Peyer's patch (tissue), 4 donors: ENCODE measurements at regions not wholly inside any gene's neighbourhood (a gene's known extent, or its start where the extent isn't known, plus 50 kb on each side); places are given as distances from the start of the nearest gene placed in this dataset.

Experiments
- POLR2A ChIP-seq, 2 donors: fragments of 450-650 bp; IDR thresholded peaks; one replicate each; pipeline ENCODE4 v1.5.1; 2017; ENCODE audit warnings: antibody characterized with exemption in 2 of 2, mild to moderate bottlenecking in 2 of 2, moderate library complexity in 2 of 2
- TF ChIP-seq, protein P1 (sequence below), 6 experiments: fragments of 450-650 bp in 4 of 6; fragments of 200-600 bp in 2 of 6; sonication (generic) in 1 of 6; IDR thresholded peaks; one replicate each; pipeline ENCODE4 v1.5.1; 2017 to 2019; ENCODE audit warnings: antibody characterized with exemption in 6 of 6, mild to moderate bottlenecking in 3 of 6, moderate library complexity in 1 of 6

- TF ChIP-seq, protein P1, sequence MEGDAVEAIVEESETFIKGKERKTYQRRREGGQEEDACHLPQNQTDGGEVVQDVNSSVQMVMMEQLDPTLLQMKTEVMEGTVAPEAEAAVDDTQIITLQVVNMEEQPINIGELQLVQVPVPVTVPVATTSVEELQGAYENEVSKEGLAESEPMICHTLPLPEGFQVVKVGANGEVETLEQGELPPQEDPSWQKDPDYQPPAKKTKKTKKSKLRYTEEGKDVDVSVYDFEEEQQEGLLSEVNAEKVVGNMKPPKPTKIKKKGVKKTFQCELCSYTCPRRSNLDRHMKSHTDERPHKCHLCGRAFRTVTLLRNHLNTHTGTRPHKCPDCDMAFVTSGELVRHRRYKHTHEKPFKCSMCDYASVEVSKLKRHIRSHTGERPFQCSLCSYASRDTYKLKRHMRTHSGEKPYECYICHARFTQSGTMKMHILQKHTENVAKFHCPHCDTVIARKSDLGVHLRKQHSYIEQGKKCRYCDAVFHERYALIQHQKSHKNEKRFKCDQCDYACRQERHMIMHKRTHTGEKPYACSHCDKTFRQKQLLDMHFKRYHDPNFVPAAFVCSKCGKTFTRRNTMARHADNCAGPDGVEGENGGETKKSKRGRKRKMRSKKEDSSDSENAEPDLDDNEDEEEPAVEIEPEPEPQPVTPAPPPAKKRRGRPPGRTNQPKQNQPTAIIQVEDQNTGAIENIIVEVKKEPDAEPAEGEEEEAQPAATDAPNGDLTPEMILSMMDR (IDR thresholded peaks at IDR 0.05): no peak
- TF ChIP-seq POLR2A (IDR thresholded peaks at IDR 0.05): no peak
Measured at GRCh38 chr14:86933460-86933859, 1059.5 kb downstream of the GALC start.
